HCT116 (cell line): ENCODE measurements at regions not wholly inside any gene's neighbourhood (a gene's known extent, or its start where the extent isn't known, plus 50 kb on each side); places are given as distances from the start of the nearest gene placed in this dataset.
"Not testable (repeated sequence)": the region's sequence is repeated elsewhere in the genome, so short reads cannot be mapped to it uniquely, and the experiment has no call there.

ENCODE experiments used
- ATF3 ChIP-seq: IDR thresholded peaks from 2 replicates; pipeline ENCODE4 v1.6.1; 2012
- CBX3 ChIP-seq: IDR thresholded peaks from 2 replicates; pipeline ENCODE4 v1.6.1; 2012; ENCODE audit warnings: low read depth
- CTCF ChIP-seq, 3 experiments: fragments of 200-600 bp in 1 of 3; sonication (generic) in 1 of 3; IDR thresholded peaks in 2 of 3; conservative IDR thresholded peaks in 1 of 3; 2 replicates each; pipeline ENCODE4 v1.5.1; 2012 to 2017; ENCODE audit warnings: low read depth in 2 of 3, low read length in 2 of 3, antibody characterized with exemption in 1 of 3, borderline replicate concordance in 1 of 3, control low read depth in 1 of 3, mild to moderate bottlenecking in 1 of 3, mixed read lengths in 1 of 3, mixed run types in 1 of 3, moderate library complexity in 1 of 3; ENCODE audit not compliant: insufficient read depth in 1 of 3
- EZH2 ChIP-seq: fragments of 200-600 bp; sonication (generic); IDR thresholded peaks from 2 replicates; pipeline ENCODE4 v1.6.1; 2017; ENCODE audit warnings: antibody characterized with exemption, mixed run types
- EZH2phosphoT487 ChIP-seq: fragments of 200-600 bp; IDR thresholded peaks from 2 replicates; pipeline ENCODE4 v1.6.1; 2018; ENCODE audit warnings: antibody characterized with exemption, borderline replicate concordance
- POLR2AphosphoS5 ChIP-seq: IDR thresholded peaks from 2 replicates; pipeline ENCODE4 v1.6.1; 2011; ENCODE audit warnings: mild to moderate bottlenecking, low read depth, low read length, moderate library complexity
- RAD21 ChIP-seq: IDR thresholded peaks from 2 replicates; pipeline ENCODE4 v1.6.1; 2012; ENCODE audit warnings: low read depth, mild to moderate bottlenecking
- REST ChIP-seq: IDR thresholded peaks from 2 replicates; pipeline ENCODE4 v1.6.1; 2012; ENCODE audit warnings: low read depth
- SIN3A ChIP-seq: IDR thresholded peaks from 2 replicates; pipeline ENCODE4 v1.6.1; 2012; ENCODE audit warnings: low read depth

GRCh38 chr15:101937362-101937761, 125.4 kb downstream of the OR4F15 start:
- TF ChIP-seq CTCF (IDR thresholded peaks at IDR 0.05 in 2 of 3, conservative IDR thresholded peaks at IDR 0.05 in 1 of 3; ENCODE audit: borderline replicate concordance in 1 of 3, insufficient read depth in 1 of 3, low read depth in 2 of 3, low read length in 2 of 3); SIN3A; ATF3; EZH2; POLR2AphosphoS5; RAD21; REST; CBX3; EZH2phosphoT487: not testable (repeated sequence)
